Choroid plexus epithelial cell (primary cell): ENCODE measurements at regions not wholly inside any gene's neighbourhood (a gene's known extent, or its start where the extent isn't known, plus 50 kb on each side); places are given as distances from the start of the nearest gene placed in this dataset.
"Not testable (repeated sequence)": the region's sequence is repeated elsewhere in the genome, so short reads cannot be mapped to it uniquely, and the experiment has no call there.

Experiments
- DNase-seq: peaks from one replicate; pipeline ENCODE4 v3.0.0-alpha.2; 2010; ENCODE audit warnings: low read depth
- H3K4me3 ChIP-seq: 2 replicates; pipeline ENCODE4 v1.5.1; 2011; ENCODE audit warnings: low read depth, mild to moderate bottlenecking, control low read depth, low read length, moderate library complexity
- TF ChIP-seq, protein P1 (sequence below): conservative IDR thresholded peaks from 2 replicates; pipeline ENCODE4 v1.5.1; 2011; ENCODE audit warnings: low read depth, mild to moderate bottlenecking, control low read depth, inconsistent platforms, low read length, moderate library complexity

DNA sequence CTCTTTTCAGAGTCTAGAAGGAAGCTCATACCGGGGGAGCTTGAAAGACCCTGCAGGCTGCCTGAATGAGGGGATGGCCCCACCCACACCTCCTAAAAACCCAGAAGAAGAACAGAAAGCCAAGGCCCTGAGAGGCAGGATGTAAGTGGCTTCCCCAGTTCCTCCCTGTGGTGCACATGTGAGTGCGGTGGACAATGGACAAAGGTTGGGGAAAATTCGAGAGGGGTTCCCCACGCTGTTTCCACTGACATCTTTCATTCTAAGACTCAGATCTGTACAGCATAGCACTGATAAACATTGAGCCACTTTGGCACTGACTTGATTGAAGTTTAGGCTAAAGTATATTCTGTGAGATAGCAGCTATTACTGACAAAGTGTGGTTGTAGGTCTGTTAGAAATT, 79.5 kb upstream of the UMPS start:
- DNase-seq, result no peak
- TF ChIP-seq, protein P1, sequence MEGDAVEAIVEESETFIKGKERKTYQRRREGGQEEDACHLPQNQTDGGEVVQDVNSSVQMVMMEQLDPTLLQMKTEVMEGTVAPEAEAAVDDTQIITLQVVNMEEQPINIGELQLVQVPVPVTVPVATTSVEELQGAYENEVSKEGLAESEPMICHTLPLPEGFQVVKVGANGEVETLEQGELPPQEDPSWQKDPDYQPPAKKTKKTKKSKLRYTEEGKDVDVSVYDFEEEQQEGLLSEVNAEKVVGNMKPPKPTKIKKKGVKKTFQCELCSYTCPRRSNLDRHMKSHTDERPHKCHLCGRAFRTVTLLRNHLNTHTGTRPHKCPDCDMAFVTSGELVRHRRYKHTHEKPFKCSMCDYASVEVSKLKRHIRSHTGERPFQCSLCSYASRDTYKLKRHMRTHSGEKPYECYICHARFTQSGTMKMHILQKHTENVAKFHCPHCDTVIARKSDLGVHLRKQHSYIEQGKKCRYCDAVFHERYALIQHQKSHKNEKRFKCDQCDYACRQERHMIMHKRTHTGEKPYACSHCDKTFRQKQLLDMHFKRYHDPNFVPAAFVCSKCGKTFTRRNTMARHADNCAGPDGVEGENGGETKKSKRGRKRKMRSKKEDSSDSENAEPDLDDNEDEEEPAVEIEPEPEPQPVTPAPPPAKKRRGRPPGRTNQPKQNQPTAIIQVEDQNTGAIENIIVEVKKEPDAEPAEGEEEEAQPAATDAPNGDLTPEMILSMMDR, result no peak

DNA sequence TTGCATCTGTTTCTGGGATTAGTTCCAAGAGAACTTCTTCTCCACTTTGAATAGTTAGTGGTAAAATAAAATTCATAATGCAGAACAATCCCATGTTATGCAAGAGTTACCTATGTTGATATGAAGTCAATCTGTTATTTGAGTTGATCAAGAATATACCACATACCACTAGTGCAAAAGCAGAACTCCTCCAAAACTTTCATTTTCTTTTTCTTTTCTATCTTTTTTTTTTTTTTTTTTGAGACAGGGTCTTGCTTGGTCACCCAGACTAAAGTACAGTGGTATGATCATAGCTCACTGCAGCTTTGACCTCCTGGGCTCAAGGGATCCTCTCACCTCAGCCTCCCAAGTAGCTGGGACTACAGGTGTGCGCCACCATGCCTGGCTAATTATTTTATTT, 78.8 kb upstream of the UMPS start:
- not testable (repeated sequence) for DNase-seq, H3K4me3 ChIP-seq

More for the DNA sequence above, 79.5 kb upstream of the UMPS start:
- H3K4me3 ChIP-seq, result no peak overlapping the region

DNA sequence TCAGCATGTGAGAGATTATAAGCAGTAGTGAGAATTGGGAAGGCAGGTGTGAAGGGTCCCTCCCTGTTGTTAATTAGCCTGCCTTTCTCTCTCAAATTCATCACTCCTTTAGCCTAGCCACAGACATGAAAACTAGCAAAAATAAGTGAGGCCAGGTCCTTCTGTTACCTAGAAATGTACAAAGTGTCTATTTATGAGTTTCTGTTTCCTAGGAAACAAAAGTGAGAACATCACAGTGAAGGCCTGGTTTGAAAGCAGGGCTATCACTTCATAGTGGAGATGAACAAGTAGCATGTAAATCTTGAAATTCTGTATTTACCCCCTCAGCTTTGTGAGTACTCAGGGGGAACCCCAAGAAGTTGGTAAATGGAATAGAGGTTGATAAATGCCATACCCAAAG, 78.2 kb upstream of the UMPS start:
- no peak overlapping the region for H3K4me3 ChIP-seq
- no peak for DNase-seq
- TF ChIP-seq, protein P1, result no peak

DNA sequence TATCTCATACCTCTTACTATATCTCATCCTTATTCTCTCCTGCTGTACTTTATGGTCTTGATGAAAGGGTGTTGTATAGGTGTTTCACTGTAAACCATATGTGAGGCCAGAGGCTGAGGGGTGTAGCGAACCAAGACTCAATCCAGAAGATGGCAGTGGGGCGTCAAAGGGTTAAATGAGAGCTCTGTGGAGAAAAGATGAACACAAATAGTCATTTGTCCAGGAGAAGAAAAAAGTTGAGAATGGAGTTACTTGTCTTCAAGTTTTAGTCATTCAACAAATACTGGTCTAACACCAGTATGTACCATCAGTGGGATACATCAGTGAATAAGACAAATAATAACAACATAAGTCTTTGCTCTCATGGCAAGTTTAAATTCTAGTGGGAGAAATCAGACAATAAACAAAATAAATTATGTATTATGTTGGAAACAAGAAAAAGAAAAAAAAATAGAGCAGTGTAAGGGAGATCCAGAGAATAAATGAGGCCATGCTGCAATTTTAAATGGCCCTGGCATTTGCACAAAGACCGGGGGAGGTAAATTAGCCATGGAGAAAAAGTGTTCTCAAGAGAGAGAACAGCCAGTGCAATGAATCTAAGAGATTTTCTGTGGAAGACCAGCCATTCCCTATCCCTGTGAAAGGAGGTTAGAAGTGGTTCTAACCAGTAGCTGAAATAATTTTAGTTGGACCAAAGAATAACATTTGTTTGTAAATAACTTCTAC, 77.0 kb upstream of the UMPS start:
- no peak for DNase-seq
- no peak overlapping the region for H3K4me3 ChIP-seq
- TF ChIP-seq, protein P1, result no peak

DNA sequence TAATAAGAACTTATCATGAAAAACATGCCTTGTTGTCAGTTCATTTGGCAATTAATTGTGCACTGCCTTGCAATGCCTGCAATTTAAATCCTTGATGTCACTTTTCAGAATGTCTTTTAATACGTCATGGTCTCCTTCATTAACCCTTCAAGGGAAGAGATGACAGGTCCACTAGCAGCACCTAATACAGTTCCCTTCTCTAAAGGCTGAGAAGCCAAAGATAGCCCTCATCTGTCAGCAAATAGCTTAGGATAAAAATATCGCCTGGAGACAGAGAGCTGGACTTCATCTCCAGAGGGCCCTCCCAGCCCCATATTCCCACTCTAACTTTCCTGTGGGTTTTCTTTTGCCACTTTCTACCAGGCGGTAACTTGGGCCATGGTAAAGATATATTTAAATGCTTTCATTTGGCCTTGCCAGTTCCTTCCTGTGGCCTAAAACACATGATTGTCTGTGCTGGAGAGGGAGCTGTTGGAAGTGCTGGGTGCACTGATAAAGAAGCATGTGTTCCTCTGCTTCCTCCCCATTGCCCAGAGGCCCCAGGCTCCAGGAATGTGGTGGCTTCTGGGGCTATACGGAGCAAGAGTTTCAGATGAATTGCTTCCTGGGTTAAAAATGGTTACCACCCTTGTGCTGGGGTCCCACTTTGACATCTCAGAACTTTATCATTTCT, 76.3 kb upstream of the UMPS start:
- no peak overlapping the region for H3K4me3 ChIP-seq
- no peak for DNase-seq
- TF ChIP-seq, protein P1, result no peak

DNA sequence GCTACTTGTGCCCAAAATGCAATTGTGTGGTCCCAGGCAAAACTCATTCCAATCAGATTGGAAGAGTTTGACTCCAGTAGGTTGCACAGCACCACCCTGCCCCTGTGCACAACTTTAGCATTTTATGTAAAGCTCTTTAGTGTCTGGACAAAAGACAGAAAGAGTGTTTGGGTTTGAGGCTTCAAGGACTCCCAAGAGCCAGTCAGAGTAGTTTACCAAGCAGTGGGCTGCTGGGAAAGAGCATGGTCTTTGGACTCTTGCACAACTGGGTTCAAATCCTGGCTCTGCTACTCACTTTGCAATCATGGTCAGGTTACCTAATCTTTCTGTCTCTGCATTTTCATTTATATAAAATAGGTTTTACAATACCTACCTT, 75.8 kb upstream of the UMPS start:
- H3K4me3 ChIP-seq, result no peak overlapping the region
- TF ChIP-seq, protein P1, result no peak
- DNase-seq, result no peak

DNA sequence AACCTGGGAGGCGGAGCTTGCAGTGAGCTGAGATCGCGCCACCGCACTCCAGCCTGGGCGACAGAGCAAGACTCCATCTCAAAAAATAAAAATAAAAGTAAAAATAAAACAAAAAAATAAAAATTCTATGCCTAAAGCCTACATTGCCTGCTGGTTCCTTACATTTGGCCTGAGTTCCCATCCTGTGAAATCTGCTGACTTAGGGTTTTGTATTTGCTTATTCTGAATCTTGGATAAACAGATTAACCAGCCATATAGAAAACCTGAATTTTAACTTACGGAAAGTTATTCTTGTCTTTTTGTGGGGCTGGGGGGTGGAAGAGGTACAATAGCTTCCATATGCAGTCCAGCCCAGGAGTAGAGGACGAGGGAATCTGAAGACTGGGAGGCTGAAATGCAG, 73.7 kb upstream of the UMPS start:
- H3K4me3 ChIP-seq, result no peak overlapping the region
- TF ChIP-seq, protein P1, result no peak
- DNase-seq, result no peak
